SH-SY5Y (cell line): ENCODE measurements at regions not wholly inside any gene's neighbourhood (a gene's known extent, or its start where the extent isn't known, plus 50 kb on each side); places are given as distances from the start of the nearest gene placed in this dataset.

Experiments
- GATA2 ChIP-seq: IDR thresholded peaks from 2 replicates; pipeline ENCODE4 v1.6.1; 2011; ENCODE audit warnings: mild to moderate bottlenecking, low read depth, low read length
- GATA3 ChIP-seq: IDR thresholded peaks from 2 replicates; pipeline ENCODE4 v1.6.1; 2011; ENCODE audit warnings: low read depth, mild to moderate bottlenecking, low read length, moderate library complexity

DNA sequence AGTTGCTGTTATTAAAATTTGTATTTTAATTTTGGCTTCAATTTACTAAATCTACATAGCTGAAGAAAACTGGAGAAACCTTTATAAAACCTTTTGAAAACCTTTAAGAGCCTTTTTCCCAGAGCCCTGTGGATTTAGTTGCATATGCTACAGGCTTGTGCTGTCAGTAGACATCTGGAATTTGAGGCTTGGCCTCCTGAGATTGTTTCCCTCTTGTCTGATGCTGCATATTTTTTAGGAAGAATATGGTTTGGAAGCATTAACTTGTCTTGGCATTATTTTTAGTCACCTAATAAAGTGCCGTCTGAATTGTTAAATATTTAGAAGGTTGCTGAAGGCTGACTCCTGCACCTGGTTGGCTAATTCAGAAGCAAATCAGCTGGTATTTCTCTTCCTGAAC is 369.4 kb downstream of the UTRN start:
- no peak for TF ChIP-seq GATA3
- no peak for TF ChIP-seq GATA2
